GM12875 (cell line): ENCODE measurements at regions not wholly inside any gene's neighbourhood (a gene's known extent, or its start where the extent isn't known, plus 50 kb on each side); places are given as distances from the start of the nearest gene placed in this dataset.

Source experiments
- H3K4me3 ChIP-seq: one replicate; pipeline ENCODE4 v1.5.1; 2011; ENCODE audit warnings: low read depth, low read length, control low read depth
- CTCF ChIP-seq: IDR thresholded peaks from 2 replicates; pipeline ENCODE4 v1.5.1; 2011; ENCODE audit warnings: low read depth, mild to moderate bottlenecking, control low read depth, inconsistent platforms, low read length, moderate library complexity, borderline replicate concordance; ENCODE audit not compliant: insufficient read depth

- no peak for TF ChIP-seq CTCF
- H3K4me3 ChIP-seq: no peak overlapping the region
Observed at GRCh38 chr10:28971255-28971654, 293.9 kb downstream of the BAMBI start.

- H3K4me3 ChIP-seq: no peak overlapping the region
- TF ChIP-seq CTCF: no peak
Observed at GRCh38 chr10:28971764-28972163, 294.4 kb downstream of the BAMBI start.

- TF ChIP-seq CTCF: no peak
- H3K4me3 ChIP-seq: no peak overlapping the region
Observed at GRCh38 chr10:28973309-28973972, 296.1 kb downstream of the BAMBI start.

GRCh38 chr10:28975891-28976531 lies 298.7 kb downstream of the BAMBI start:
- H3K4me3 ChIP-seq: no peak overlapping the region

GRCh38 chr10:28977518-28977917 lies 300.2 kb downstream of the BAMBI start:
- no peak overlapping the region for H3K4me3 ChIP-seq
- TF ChIP-seq CTCF: no peak

More at GRCh38 chr10:28975891-28976531, 298.7 kb downstream of the BAMBI start:
- no peak for TF ChIP-seq CTCF

- TF ChIP-seq CTCF: no peak
- H3K4me3 ChIP-seq: no peak overlapping the region
Observed at GRCh38 chr10:28980264-28980663, 302.9 kb downstream of the BAMBI start.

- H3K4me3 ChIP-seq: no peak overlapping the region
- TF ChIP-seq CTCF: no peak
Observed at GRCh38 chr10:28981007-28981406, 303.7 kb downstream of the BAMBI start.
